ENCODE measurements at regions not wholly inside any gene's neighbourhood (a gene's known extent, or its start where the extent isn't known, plus 50 kb on each side); places are given as distances from the start of the nearest gene placed in this dataset.

- Histone ChIP-seq H3K4me1 (ENCODE audit: control insufficient read depth, extremely low read depth, insufficient read depth, low read length) (no peaks in the 10 kb centered on the region), H3K27ac (ENCODE audit: control insufficient read depth, insufficient read depth, low read length) (no peak overlapping the region), H2AFZ (ENCODE audit: control insufficient read depth, low read length) (no peak overlapping the region), H3K9me1 (ENCODE audit: control insufficient read depth, extremely low read depth, insufficient read depth, low read length) (no peaks in the 10 kb centered on the region), H3K9ac (ENCODE audit: control insufficient read depth, extremely low read depth, insufficient read depth, low read length) (no peak overlapping the region), H3K79me2 (ENCODE audit: control insufficient read depth, insufficient read depth, low read length) (no peaks in the 10 kb centered on the region), H3K27me3 (ENCODE audit: control insufficient read depth, extremely low read depth, insufficient read depth, low read length) (no peaks in the 10 kb centered on the region), H4K20me1 (ENCODE audit: control insufficient read depth, extremely low read depth, insufficient read depth, low read length) (no peaks in the 10 kb centered on the region), H3K4me2 (ENCODE audit: control insufficient read depth, extremely low read depth, insufficient read depth, low read depth, low read length) (no peak overlapping the region), H3K9me3 (ENCODE audit: control insufficient read depth, low read depth, low read length) (peaks cover 11% of the 10 kb centered on the region), H3K36me3 (ENCODE audit: control insufficient read depth in 2 of 2, extremely low read depth in 1 of 2, insufficient read depth in 2 of 2, low read length in 2 of 2) (no peaks in the 10 kb centered on the region), H3K4me3 (ENCODE audit: control insufficient read depth in 2 of 3, extremely low read depth in 1 of 3, insufficient read depth in 2 of 3, low read depth in 1 of 3, low read length in 3 of 3) (no peak overlapping the region)
- no peak for DNase-seq (ENCODE audit: low read depth, low spot score)
- TF ChIP-seq EZH2 (IDR thresholded peaks at IDR 0.05; ENCODE audit: low read length) = no peak
- TF ChIP-seq, protein P1, sequence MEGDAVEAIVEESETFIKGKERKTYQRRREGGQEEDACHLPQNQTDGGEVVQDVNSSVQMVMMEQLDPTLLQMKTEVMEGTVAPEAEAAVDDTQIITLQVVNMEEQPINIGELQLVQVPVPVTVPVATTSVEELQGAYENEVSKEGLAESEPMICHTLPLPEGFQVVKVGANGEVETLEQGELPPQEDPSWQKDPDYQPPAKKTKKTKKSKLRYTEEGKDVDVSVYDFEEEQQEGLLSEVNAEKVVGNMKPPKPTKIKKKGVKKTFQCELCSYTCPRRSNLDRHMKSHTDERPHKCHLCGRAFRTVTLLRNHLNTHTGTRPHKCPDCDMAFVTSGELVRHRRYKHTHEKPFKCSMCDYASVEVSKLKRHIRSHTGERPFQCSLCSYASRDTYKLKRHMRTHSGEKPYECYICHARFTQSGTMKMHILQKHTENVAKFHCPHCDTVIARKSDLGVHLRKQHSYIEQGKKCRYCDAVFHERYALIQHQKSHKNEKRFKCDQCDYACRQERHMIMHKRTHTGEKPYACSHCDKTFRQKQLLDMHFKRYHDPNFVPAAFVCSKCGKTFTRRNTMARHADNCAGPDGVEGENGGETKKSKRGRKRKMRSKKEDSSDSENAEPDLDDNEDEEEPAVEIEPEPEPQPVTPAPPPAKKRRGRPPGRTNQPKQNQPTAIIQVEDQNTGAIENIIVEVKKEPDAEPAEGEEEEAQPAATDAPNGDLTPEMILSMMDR (optimal IDR thresholded peaks at IDR 0.05 in 1 of 3, IDR thresholded peaks at IDR 0.05 in 1 of 3, conservative IDR thresholded peaks at IDR 0.05 in 1 of 3; ENCODE audit: extremely low read depth in 1 of 3, insufficient read depth in 2 of 3, low read length in 3 of 3) = no peak
- FAIRE-seq = no peak
- dilution Hi-C loops (cut with MboI; ENCODE audit: extremely low pct_ligation_motif_present, low sequenced_read_pairs) = no loop called here
Observed at GRCh38 chr18:79579807-79580497, 99.7 kb upstream of the CTDP1 start.

GRCh38 chr18:79580498-79581171 is 99.0 kb upstream of the CTDP1 start:
- no peaks in the 10 kb centered on the region for H3K9me1 ChIP-seq (ENCODE audit: control insufficient read depth, extremely low read depth, insufficient read depth, low read length)
- FAIRE-seq (no peak), DNase-seq (ENCODE audit: low read depth, low spot score) (no peak)
- H3K36me3 ChIP-seq (ENCODE audit: control insufficient read depth in 2 of 2, extremely low read depth in 1 of 2, insufficient read depth in 2 of 2, low read length in 2 of 2) = no peaks in the 10 kb centered on the region
- H3K27ac ChIP-seq (ENCODE audit: control insufficient read depth, insufficient read depth, low read length) = no peak overlapping the region
- no peaks in the 10 kb centered on the region for H3K4me1 ChIP-seq (ENCODE audit: control insufficient read depth, extremely low read depth, insufficient read depth, low read length)
- H3K79me2 ChIP-seq (ENCODE audit: control insufficient read depth, insufficient read depth, low read length) = no peaks in the 10 kb centered on the region
- dilution Hi-C loops (cut with MboI; ENCODE audit: extremely low pct_ligation_motif_present, low sequenced_read_pairs) = no loop called here
- H3K27me3 ChIP-seq (ENCODE audit: control insufficient read depth, extremely low read depth, insufficient read depth, low read length) = no peaks in the 10 kb centered on the region
- TF ChIP-seq, protein P1 (optimal IDR thresholded peaks at IDR 0.05 in 1 of 3, IDR thresholded peaks at IDR 0.05 in 1 of 3, conservative IDR thresholded peaks at IDR 0.05 in 1 of 3; ENCODE audit: extremely low read depth in 1 of 3, insufficient read depth in 2 of 3, low read length in 3 of 3) = no peak
- TF ChIP-seq EZH2 (IDR thresholded peaks at IDR 0.05; ENCODE audit: low read length) = no peak
- no peak overlapping the region for H3K9ac ChIP-seq (ENCODE audit: control insufficient read depth, extremely low read depth, insufficient read depth, low read length)
- H3K4me3 ChIP-seq (ENCODE audit: control insufficient read depth in 2 of 3, extremely low read depth in 1 of 3, insufficient read depth in 2 of 3, low read depth in 1 of 3, low read length in 3 of 3) = no peak overlapping the region
- no peak overlapping the region for H3K4me2 ChIP-seq (ENCODE audit: control insufficient read depth, extremely low read depth, insufficient read depth, low read depth, low read length)
- H2AFZ ChIP-seq (ENCODE audit: control insufficient read depth, low read length) = no peak overlapping the region
- H3K9me3 ChIP-seq (ENCODE audit: control insufficient read depth, low read depth, low read length) = peaks cover 11% of the 10 kb centered on the region
- H4K20me1 ChIP-seq (ENCODE audit: control insufficient read depth, extremely low read depth, insufficient read depth, low read length) = no peaks in the 10 kb centered on the region
